Liver (tissue), 3 donors: ENCODE measurements at regions not wholly inside any gene's neighbourhood (a gene's known extent, or its start where the extent isn't known, plus 50 kb on each side); places are given as distances from the start of the nearest gene placed in this dataset.

Source experiments
- JUND ChIP-seq, 2 donors: IDR thresholded peaks; 2 replicates each; pipeline ENCODE4 v1.6.1; 2016; ENCODE audit warnings: antibody characterized with exemption in 2 of 2
- YY1 ChIP-seq: IDR thresholded peaks from 2 replicates; pipeline ENCODE4 v1.6.1; 2016; ENCODE audit warnings: antibody characterized with exemption, mild to moderate bottlenecking
- TF ChIP-seq, protein P1 (sequence below): IDR thresholded peaks from 2 replicates; pipeline ENCODE4 v1.6.1; 2016; ENCODE audit warnings: antibody characterized with exemption, mild to moderate bottlenecking
- TF ChIP-seq, protein P2 (sequence below): fragments of 150-350 bp; IDR thresholded peaks from 2 replicates; pipeline ENCODE4 v1.5.1; 2017; ENCODE audit warnings: improper control_type of control experiment, low read depth, low read length; ENCODE audit not compliant: missing input control
- donor health status: healthy.
- donor health status: healthy.

DNA sequence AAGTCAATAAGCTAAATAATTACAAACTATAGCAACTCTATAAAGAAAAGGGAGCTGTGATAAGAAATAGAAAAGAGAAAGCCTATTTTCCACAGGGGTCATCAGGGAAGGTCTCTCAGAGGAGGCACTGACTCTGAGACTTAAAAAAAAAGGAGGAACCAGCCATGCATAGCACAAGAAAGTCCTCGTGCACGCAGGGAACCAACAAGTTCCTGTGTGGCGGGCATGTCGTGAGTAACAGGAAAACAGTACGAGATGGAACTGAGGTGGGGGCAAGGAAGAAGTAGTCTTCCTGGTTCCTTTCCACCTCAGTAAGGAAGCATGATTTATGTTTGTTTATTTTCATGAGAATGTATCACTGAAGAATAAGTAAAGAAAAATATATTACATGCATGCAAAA lies 367.0 kb upstream of the TMEM132C start:
- TF ChIP-seq YY1: no peak
- TF ChIP-seq, protein P1, sequence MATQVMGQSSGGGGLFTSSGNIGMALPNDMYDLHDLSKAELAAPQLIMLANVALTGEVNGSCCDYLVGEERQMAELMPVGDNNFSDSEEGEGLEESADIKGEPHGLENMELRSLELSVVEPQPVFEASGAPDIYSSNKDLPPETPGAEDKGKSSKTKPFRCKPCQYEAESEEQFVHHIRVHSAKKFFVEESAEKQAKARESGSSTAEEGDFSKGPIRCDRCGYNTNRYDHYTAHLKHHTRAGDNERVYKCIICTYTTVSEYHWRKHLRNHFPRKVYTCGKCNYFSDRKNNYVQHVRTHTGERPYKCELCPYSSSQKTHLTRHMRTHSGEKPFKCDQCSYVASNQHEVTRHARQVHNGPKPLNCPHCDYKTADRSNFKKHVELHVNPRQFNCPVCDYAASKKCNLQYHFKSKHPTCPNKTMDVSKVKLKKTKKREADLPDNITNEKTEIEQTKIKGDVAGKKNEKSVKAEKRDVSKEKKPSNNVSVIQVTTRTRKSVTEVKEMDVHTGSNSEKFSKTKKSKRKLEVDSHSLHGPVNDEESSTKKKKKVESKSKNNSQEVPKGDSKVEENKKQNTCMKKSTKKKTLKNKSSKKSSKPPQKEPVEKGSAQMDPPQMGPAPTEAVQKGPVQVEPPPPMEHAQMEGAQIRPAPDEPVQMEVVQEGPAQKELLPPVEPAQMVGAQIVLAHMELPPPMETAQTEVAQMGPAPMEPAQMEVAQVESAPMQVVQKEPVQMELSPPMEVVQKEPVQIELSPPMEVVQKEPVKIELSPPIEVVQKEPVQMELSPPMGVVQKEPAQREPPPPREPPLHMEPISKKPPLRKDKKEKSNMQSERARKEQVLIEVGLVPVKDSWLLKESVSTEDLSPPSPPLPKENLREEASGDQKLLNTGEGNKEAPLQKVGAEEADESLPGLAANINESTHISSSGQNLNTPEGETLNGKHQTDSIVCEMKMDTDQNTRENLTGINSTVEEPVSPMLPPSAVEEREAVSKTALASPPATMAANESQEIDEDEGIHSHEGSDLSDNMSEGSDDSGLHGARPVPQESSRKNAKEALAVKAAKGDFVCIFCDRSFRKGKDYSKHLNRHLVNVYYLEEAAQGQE: no peak
- TF ChIP-seq JUND (IDR thresholded peaks at IDR 0.05): no peak
- TF ChIP-seq, protein P2, sequence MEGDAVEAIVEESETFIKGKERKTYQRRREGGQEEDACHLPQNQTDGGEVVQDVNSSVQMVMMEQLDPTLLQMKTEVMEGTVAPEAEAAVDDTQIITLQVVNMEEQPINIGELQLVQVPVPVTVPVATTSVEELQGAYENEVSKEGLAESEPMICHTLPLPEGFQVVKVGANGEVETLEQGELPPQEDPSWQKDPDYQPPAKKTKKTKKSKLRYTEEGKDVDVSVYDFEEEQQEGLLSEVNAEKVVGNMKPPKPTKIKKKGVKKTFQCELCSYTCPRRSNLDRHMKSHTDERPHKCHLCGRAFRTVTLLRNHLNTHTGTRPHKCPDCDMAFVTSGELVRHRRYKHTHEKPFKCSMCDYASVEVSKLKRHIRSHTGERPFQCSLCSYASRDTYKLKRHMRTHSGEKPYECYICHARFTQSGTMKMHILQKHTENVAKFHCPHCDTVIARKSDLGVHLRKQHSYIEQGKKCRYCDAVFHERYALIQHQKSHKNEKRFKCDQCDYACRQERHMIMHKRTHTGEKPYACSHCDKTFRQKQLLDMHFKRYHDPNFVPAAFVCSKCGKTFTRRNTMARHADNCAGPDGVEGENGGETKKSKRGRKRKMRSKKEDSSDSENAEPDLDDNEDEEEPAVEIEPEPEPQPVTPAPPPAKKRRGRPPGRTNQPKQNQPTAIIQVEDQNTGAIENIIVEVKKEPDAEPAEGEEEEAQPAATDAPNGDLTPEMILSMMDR: no peak
